GM19351 (cell line): ENCODE measurements at regions not wholly inside any gene's neighbourhood (a gene's known extent, or its start where the extent isn't known, plus 50 kb on each side); places are given as distances from the start of the nearest gene placed in this dataset.

ENCODE experiments used
- ATAC-seq: cut with Tn5 transposase; IDR thresholded peaks from one replicate; pipeline ENCODE4 v1.9.1; 2021; ENCODE audit warnings: mild to moderate bottlenecking, moderate library complexity; ENCODE audit not compliant: unreplicated experiment

DNA sequence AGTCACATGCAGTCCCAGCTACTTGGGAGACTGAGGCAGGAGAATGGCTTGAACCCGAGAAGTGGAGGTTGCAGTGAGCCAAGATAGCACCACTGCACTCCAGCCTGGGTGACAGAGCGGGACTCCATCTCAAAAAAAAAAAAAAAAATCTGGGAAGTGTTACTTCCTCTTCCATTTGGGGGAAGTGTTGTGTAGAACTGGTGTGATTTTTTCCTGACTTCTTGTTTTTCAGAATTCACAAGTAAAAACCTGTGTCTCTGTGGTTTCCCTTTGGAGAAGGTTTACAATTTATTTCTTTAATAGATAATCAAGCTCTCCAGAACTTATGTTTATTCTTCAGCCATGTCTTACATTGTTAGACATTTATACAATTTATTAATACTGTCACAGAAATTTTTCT lies 396.1 kb downstream of the BRD1 start:
- ATAC-seq = no peak

DNA sequence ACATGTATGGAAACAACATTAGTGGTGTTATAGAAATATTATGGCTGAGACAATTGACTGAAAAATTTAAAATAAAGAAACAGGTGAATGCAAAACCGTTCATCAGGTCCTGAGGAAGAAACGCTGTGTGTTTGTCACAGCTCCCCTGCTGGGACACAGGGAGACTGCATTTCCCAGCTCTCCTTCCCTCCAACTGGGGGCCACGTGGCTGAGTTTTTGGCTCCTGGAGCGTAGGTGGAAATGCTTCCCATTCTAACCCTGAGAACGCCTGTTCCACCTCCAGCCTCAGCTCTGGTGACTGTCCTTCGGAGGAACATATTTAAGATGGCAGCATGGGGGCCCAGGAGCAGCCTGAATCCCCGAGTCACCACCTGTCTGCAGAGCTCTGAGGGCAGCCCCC lies 398.6 kb downstream of the BRD1 start:
- ATAC-seq = no peak

DNA sequence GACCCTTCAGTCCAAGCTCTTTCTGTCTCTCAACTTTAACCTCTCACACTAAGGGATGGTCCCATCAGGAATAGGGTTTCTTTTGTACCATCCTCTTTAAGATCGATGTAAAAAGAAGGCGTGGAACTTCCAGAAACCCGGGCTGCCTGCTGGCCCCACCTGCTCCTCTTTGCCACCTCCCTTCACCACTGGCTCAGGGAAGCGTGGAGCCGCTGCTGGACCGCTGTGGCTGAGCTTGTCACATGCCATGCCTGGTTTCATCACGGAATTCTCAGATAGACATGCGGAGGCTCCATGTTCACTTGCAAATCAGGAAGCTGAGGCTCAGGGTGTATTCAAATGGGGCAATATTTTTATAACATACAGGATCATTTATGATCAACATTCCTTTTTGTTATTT lies 399.7 kb downstream of the BRD1 start:
- ATAC-seq = no peak

DNA sequence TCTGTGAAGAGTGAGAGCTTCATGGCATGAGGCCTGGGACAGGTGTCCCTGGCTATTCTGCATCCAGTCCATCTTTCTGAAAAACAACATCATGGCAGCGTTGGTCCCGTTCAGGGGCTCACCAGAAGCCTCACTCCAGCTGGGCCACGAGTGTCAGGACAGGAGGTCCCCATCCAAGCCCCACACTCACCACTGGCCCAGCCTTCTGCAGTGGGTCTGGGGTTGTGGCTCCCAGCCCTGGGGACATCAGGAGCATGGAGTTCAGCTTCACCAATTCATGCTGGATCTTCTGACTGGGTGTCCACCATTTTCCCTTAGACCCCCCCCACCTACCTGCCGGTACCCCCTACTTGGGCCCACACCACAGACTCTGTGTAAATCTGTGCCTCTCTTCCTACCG lies 400.3 kb downstream of the BRD1 start:
- no peak for ATAC-seq

DNA sequence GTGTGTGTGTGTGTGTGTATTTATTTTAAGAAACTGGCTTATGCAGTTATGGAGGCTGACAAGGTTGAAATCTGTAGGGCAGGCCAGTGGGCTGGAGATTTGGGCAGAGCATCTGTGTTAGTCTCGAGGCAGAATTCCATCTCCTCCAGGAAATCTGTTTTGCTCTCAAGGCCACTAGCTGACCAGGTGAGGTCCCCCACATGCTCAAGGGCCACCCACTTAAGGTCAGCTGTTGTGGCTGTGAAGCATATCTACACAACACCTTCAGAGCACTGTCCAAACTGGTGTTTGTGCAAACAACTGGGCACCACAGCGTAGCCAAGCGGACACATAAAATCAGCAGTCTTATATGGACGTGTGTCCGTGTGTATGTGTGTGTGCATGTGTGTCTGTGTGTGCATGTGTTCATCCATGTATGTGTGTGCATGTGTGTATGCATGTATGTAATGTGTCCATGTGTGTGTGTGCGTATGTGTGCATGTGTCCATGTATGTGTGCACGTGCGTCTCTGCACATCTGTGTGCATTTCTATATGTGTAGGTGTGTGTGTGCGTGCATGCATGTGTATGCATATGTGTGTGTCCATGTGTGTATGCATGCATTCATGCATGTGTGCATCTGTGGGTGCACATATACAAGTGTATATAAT lies 400.9 kb downstream of the BRD1 start:
- no peak for ATAC-seq

- no peak for ATAC-seq
Measured at GRCh38 chr22:49426098-49426497, 401.6 kb downstream of the BRD1 start.

DNA sequence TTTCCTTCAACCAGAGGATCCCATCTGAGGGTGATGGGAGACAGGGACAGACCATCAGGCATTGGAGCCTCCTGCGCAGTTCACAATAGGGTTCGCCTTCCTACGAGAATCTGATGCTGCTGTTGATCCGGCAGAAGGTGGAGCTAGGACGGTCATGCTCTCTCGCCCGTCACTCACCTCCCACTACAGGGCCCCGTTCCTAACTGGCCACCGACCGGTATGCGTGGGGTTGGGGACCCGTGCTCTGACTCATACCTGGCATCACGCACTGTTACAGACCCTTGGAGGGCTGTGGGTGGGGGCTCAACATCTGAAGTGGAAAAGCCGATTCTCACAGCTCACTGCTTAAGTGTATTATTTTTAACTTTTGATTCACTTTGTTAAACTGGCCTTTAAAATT lies 402.3 kb downstream of the BRD1 start:
- no peak for ATAC-seq

DNA sequence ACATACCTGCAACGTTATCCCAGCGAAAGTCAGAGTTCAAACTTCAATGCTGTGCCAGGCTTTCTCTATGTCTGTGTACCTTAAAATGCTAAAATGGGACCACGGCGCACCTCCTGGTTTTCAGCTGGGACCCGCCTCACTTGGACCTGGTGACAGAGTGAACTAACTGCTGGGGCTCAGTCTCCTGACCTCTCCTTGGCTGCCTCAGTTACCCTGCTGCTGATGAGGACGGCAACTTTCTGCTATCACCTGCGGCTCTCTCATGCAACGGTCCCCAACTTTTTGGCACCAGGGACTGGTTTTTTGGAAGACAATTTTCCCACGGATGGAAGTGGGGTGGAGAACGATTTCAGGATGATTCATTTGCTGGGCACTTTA lies 402.8 kb downstream of the BRD1 start:
- ATAC-seq = no peak

DNA sequence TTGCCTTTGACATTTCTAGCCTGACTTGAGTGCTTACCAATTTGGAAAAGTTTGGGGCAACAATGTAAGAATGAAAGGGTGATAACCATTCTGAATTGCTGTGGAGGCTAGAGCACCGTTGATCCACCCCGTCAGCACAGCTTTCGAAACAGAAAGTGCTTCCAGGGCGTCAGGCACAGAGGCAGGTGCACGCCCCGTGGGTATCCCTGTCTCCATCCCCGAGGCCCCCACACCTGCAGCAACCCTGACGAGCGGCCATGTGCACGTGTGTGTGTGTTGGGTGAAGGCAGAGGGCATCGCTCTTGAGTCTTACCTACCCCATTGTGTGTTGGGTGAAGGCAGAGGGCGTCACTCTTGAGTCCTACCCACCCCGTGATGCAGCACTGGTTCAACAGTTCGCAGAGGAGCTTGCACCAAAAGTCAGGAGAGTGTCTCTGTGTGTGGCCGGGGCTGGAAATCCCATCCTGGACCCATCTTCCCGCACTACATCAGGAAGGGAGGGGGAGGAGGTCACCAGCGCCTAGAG lies 404.5 kb downstream of the BRD1 start:
- ATAC-seq = no peak

GRCh38 chr22:49422701-49423100 lies 405.0 kb downstream of the BRD1 start:
- no peak for ATAC-seq

GRCh38 chr22:49420651-49421050 lies 407.0 kb downstream of the BRD1 start:
- ATAC-seq = no peak

DNA sequence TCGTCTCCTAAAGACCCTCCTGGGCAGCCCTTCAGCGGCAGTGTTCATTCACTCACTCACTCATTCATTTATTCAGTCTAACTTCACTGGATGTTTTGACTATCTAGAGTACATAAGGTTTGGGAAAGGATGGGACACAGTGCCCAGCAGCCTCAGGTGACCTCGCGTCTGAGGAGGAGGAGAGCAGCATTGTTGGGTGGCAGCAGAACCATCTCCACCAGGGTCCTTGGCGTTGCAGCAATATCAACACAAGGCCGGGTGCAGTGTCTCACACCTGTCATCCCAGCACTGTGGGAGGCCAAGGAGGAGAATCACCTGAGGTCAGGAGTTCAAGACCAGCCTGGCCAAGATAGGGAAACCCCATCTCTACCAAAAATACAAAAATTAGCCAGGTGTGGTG lies 408.0 kb downstream of the BRD1 start:
- ATAC-seq = no peak

DNA sequence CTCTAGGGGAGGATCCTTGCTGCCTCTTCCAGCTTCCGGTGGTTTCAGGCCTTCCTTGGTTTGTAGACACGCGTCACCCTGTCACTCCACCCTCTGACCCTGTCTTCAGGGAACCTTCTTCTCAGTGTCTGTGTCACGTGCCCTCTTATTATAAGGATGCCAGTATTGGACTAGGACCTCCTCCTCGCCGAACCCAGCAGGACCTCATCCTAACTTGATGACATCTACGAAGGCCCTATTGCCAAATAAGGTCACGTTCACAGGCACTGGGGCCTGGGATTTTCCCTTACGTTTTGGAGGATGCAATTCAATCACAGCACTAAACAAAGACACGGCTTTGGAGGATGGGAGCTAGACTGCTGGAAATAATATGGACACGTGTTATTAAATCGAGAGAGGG lies 408.7 kb downstream of the BRD1 start:
- ATAC-seq = no peak

DNA sequence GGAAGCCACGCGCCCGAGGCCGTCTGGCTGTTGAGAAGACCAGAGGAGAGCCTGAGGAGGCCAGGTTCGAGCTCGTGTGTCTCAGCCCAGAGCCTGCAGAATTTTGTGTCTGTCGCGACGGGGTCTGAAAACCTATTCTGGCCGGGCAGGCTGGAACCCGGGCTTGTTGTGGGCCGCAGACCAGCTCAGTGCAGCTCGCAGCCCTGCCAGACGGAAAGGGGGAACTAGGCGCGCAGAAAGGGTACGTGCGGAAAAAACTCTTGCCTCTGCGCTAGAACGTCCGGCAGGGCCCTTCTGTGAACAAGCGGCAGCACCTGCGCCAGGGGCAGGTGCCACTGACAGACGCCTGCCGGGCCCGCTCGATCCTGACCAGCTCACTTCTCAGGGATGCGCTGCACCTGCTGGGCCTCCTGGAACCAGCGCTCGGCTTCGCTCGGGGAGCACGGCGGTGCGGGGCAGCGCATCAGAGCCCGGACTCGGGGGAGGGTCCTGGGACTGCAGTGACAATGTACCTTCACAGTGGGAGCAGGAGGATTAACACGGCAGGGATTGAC lies 409.3 kb downstream of the BRD1 start:
- ATAC-seq = no peak

GRCh38 chr22:49417833-49418232 lies 409.8 kb downstream of the BRD1 start:
- no peak for ATAC-seq

GRCh38 chr22:49417326-49417725 lies 410.3 kb downstream of the BRD1 start:
- ATAC-seq = no peak

- no peak for ATAC-seq
Measured at GRCh38 chr22:49415151-49415951, 412.3 kb downstream of the BRD1 start.

DNA sequence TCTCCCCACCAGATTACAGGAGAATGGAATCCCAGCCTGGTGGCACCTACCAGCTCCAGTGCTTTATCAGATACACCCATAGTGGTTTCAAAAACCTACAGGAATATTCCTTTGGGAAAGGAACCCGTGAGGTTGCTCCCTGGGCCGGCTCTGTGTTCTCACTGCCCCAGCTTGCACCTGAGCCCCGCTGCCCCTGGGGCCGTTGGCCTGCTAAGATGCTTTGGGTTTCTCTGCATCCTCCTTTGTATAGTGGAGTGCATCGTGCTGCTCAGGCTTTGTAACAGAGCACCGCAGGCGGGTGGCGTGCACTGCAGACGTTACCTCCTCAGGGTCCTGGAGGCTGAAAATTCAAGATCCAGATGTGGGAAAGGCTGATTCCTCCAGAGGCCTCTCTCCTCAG lies 414.1 kb downstream of the BRD1 start:
- ATAC-seq = no peak

DNA sequence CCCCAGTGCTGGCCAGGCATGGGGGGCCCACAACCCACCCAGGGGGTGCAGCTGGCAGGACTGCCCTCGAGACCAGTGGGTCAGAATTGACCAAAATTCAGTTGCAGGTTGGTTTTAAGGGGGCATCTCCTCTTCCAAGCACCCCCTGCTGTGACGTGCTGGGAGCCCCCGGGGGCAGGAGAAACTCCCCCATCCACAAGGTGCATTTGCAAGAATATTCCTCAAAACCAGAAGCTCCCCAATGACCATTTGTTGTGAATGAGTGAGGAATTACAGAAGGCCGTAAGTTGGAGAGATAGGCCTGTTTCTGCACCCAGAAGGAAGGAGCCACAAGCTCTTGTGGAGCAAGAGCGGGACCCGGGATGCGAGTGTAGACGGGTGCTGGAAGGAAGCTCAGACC lies 414.5 kb downstream of the BRD1 start:
- ATAC-seq = no peak

DNA sequence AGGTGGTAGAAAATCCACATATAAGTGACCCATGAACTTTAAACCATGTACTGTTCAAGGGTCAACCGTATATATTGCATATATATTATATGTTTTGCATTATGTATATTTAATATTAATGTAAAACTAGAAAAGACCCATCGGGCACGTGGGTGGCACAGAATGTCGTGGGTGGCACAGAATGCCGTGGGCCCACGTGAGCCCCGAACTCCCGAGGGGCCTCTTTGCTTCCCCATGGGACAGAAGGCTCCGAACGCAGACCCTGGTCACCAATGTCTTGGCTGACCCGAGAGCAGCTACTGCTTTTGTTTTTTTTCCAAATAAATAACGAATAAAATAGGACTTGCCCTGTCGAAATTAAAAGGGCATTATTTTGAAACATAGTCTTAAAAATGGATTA lies 415.4 kb downstream of the BRD1 start:
- ATAC-seq = no peak

DNA sequence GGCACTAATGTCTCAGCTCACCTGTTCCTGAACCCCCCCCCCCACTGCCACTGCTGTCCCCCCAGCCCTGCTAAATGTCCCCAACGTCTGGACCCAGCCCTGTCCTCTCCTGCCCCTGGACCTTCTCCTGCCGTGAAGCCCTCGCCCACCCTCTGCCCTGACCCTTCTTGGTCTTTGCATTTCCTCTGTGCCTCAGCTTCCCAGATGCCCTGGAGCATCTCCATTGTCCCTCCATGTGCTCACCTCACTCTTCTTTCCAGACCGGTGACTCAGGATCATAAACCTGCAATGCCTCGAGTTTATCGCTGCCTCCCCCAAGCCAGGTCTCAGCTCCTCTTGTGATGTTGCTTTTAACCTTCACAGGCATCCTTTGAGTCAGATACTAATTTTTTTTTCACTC lies 416.4 kb downstream of the BRD1 start:
- ATAC-seq = no peak
